Activated CD8-positive, alpha-beta T cell treated with anti-CD3 and anti-CD28 coated beads for 36 hours (primary cell): ENCODE measurements at regions not wholly inside any gene's neighbourhood (a gene's known extent, or its start where the extent isn't known, plus 50 kb on each side); places are given as distances from the start of the nearest gene placed in this dataset.

Source experiments
- ATAC-seq: fragments of 200-7000 bp; cut with Tn5 transposase; one replicate; pipeline ENCODE4 v1.10.0; 2021; ENCODE audit warnings: mild to moderate bottlenecking, moderate library complexity
- CTCF ChIA-PET: fragments of 350-600 bp; sonication (Branson Sonifier 250); formaldehyde crosslinking; loops from one replicate; lab custom pipeline; 2021; ENCODE audit warnings: antibody characterized with exemption; lab: Charles Lee
- POLR2A ChIA-PET: fragments of 350-600 bp; sonication (Branson Sonifier 250); formaldehyde crosslinking; loops from one replicate; lab custom pipeline; 2021; ENCODE audit warnings: antibody characterized with exemption; lab: Charles Lee
- DNase-seq: peaks from one replicate; pipeline ENCODE4 v3.0.0-alpha.2; 2020
- H3K27ac Mint-ChIP-seq: one replicate; pipeline ENCODE4 v1.8.0; 2021; ENCODE audit warnings: mild to moderate bottlenecking, mixed read lengths
- H3K27me3 Mint-ChIP-seq: one replicate; pipeline ENCODE4 v1.8.0; 2021; ENCODE audit warnings: mixed read lengths
- H3K36me3 Mint-ChIP-seq: one replicate; pipeline ENCODE4 v1.8.0; 2021; ENCODE audit warnings: low read depth, mixed read lengths
- H3K4me1 Mint-ChIP-seq: one replicate; pipeline ENCODE4 v1.8.0; 2021; ENCODE audit warnings: low read depth, mixed read lengths
- H3K4me3 Mint-ChIP-seq: one replicate; pipeline ENCODE4 v1.8.0; 2021; ENCODE audit warnings: mild to moderate bottlenecking, moderate library complexity, mixed read lengths
- H3K9me3 Mint-ChIP-seq: one replicate; pipeline ENCODE4 v1.8.0; 2021; ENCODE audit warnings: mixed read lengths
- CTCF ChIP-seq: fragments of 200-600 bp; IDR thresholded peaks from one replicate; pipeline ENCODE4 v1.8.0; 2022; ENCODE audit warnings: antibody characterized with exemption, mild to moderate bottlenecking
- intact Hi-C: fragments of 100-400 bp; cut with micrococcal nuclease; formaldehyde crosslinking; loops from one replicate; pipeline ENCODE4 v1.10.0; 2022

GRCh38 chr1:191669629-191670028, 488.6 kb upstream of the RGS18 start:
- no peaks in the 10 kb centered on the region for H3K27me3 Mint-ChIP-seq
- TF ChIP-seq CTCF: no peak
- ATAC-seq: no peak
- CTCF ChIA-PET: interaction anchor here (0.6 kb wide), 1 partner anchor 98 kb away, joined by 4 read pairs; no protein-coding TSS in a partner anchor
- H3K36me3 Mint-ChIP-seq: no peaks in the 10 kb centered on the region
- no peak overlapping the region for H3K27ac Mint-ChIP-seq
- POLR2A ChIA-PET: no interaction called here
- intact Hi-C loops: no loop called here
- no peak overlapping the region for H3K4me3 Mint-ChIP-seq
- no peak for DNase-seq
- no peaks in the 10 kb centered on the region for H3K4me1 Mint-ChIP-seq
- H3K9me3 Mint-ChIP-seq: no peaks in the 10 kb centered on the region

- no peak for TF ChIP-seq CTCF
- Mint-ChIP-seq H3K4me1 (no peaks in the 10 kb centered on the region), H3K36me3 (no peaks in the 10 kb centered on the region), H3K4me3 (no peak overlapping the region), H3K9me3 (no peaks in the 10 kb centered on the region), H3K27me3 (no peaks in the 10 kb centered on the region), H3K27ac (no peak overlapping the region)
- intact Hi-C loops: no loop called here
- ATAC-seq: no peak
- CTCF ChIA-PET: no interaction called here
- DNase-seq: no peak
- POLR2A ChIA-PET: no interaction called here
Measured at GRCh38 chr1:191671236-191671635, 487.0 kb upstream of the RGS18 start.

- TF ChIP-seq CTCF: no peak
- ATAC-seq (no peak), DNase-seq (no peak)
- intact Hi-C loops: no loop called here
- no peak overlapping the region for H3K4me3 Mint-ChIP-seq
- no peaks in the 10 kb centered on the region for H3K4me1 Mint-ChIP-seq
- H3K27ac Mint-ChIP-seq: no peak overlapping the region
- H3K9me3 Mint-ChIP-seq: peaks cover 5% of the 10 kb centered on the region
- H3K27me3 Mint-ChIP-seq: no peaks in the 10 kb centered on the region
- ChIA-PET CTCF (no interaction called here), POLR2A (no interaction called here)
- no peaks in the 10 kb centered on the region for H3K36me3 Mint-ChIP-seq
Measured at GRCh38 chr1:191674626-191675179, 483.6 kb upstream of the RGS18 start.

- Mint-ChIP-seq H3K4me1 (no peaks in the 10 kb centered on the region), H3K27ac (no peak overlapping the region), H3K4me3 (no peak overlapping the region), H3K9me3 (peaks cover 9% of the 10 kb centered on the region), H3K27me3 (no peaks in the 10 kb centered on the region), H3K36me3 (no peaks in the 10 kb centered on the region)
- DNase-seq: no peak
- CTCF ChIA-PET: no interaction called here
- TF ChIP-seq CTCF: no peak
- POLR2A ChIA-PET: no interaction called here
- ATAC-seq: no peak
- intact Hi-C loops: no loop called here
Measured at GRCh38 chr1:191675856-191676783, 482.1 kb upstream of the RGS18 start.

GRCh38 chr1:191685669-191686068, 472.6 kb upstream of the RGS18 start:
- ChIA-PET CTCF (no interaction called here), POLR2A (no interaction called here)
- Mint-ChIP-seq H3K27me3 (no peaks in the 10 kb centered on the region), H3K27ac (no peak overlapping the region), H3K9me3 (no peaks in the 10 kb centered on the region), H3K4me1 (no peaks in the 10 kb centered on the region), H3K4me3 (no peak overlapping the region), H3K36me3 (no peaks in the 10 kb centered on the region)
- intact Hi-C loops: no loop called here
- no peak for TF ChIP-seq CTCF
- ATAC-seq (no peak), DNase-seq (no peak)
